ENCODE measurements at regions not wholly inside any gene's neighbourhood (a gene's known extent, or its start where the extent isn't known, plus 50 kb on each side); places are given as distances from the start of the nearest gene placed in this dataset.
"Not testable (repeated sequence)": the region's sequence is repeated elsewhere in the genome, so short reads cannot be mapped to it uniquely, and the experiment has no call there.

DNA sequence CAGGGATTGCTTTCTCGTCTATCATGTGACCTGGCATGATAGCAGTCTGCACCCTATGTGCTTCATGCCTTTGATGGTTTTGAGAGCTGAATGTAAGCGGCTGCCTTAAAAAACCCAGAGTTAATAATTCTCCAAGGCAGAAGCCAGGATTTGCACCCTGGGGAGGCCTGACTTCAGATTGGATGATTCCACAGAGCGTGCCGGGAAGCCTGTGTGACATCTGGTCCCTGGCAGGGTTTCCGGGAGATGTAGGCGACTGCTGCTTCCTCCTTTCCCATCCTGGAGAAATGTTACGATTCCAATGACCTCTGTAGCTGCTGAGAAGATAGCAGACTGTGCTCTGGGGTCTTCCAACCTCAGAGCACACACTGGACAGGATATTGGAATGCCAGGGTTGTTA, 255.0 kb downstream of the GADD45G start:
- H3K27me3 Mint-ChIP-seq: peaks cover 21% of the 10 kb centered on the region
- H3K9me3 Mint-ChIP-seq; H3K27ac Mint-ChIP-seq; H3K4me3 Mint-ChIP-seq; H3K4me1 Mint-ChIP-seq; POLR2A ChIA-PET; CTCF ChIA-PET; H3K36me3 Mint-ChIP-seq (ENCODE audit: low read depth); DNase-seq: not testable (repeated sequence)

DNA sequence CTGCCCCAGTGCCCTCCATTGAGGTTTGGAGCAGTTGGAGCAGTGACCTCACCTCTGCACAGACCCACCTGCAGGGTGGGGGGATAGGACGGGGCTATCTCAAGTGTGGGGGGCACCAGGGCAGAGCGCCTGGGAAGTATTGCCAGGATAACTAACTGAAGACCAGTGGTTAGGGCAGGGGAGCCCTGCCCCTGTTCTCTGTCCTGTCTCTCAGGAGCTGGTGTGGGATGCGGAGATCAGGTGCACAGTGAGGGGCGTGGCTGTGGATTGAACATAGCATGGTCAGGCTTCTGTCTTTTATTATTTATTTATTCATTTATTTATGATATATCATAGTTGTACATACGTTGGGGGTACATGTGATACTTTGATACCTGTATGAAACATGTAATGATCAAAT, 256.6 kb downstream of the GADD45G start:
- H3K27me3 Mint-ChIP-seq: peaks cover 21% of the 10 kb centered on the region
- POLR2A ChIA-PET; H3K27ac Mint-ChIP-seq; H3K36me3 Mint-ChIP-seq (ENCODE audit: low read depth); H3K4me3 Mint-ChIP-seq; DNase-seq; H3K4me1 Mint-ChIP-seq; CTCF ChIA-PET; H3K9me3 Mint-ChIP-seq: not testable (repeated sequence)

DNA sequence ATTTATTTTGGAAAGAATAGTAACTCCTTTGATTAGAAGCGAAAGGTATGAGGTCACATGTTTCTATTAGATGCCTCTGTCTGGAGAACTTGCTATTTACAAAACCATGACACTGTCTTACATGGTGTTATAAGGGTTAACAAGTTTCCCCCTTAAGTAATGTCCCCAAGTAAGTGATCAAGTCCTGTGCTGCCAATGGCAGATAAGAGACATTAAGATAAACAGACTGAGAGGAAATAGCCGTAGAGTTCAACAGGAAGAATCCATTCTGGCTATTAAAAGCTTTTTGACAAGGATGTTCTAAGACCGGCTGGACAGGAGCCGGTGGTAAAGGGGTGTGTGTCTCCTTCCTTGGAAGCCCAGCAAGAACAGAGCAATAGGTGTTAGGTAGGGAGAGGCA, 257.5 kb downstream of the GADD45G start:
- H3K27me3 Mint-ChIP-seq: peaks cover 13% of the 10 kb centered on the region
- H3K4me1 Mint-ChIP-seq: peaks cover 4% of the 10 kb centered on the region
- H3K4me3 Mint-ChIP-seq: no peak overlapping the region
- H3K27ac Mint-ChIP-seq: no peak overlapping the region
- ChIA-PET POLR2A (no interaction called here), CTCF (no interaction called here)
- no peaks in the 10 kb centered on the region for H3K9me3 Mint-ChIP-seq
- H3K36me3 Mint-ChIP-seq (ENCODE audit: low read depth): no peaks in the 10 kb centered on the region
- no peak for DNase-seq

DNA sequence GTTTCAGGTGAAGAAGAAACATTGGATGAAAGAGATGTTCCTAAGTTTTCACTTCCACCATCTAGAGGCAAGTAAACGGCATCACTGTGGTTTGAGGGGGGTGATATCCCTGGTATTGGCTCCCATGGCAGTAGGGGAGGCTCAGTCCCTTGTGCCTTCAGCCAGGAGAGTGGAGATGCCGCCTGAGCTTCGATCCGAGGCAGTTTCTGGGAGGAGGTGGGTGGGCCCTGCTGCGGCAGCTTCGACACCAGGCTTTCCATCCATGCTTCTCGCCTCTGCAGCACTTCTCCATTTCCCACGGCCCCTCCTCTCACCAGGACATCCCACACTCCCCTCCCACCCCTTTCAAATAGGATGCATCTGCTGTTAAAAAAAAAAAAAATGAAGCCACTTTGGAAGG, 258.3 kb downstream of the GADD45G start:
- Mint-ChIP-seq H3K27ac (no peak overlapping the region), H3K27me3 (peaks cover 8% of the 10 kb centered on the region), H3K36me3 (ENCODE audit: low read depth) (no peaks in the 10 kb centered on the region), H3K9me3 (no peaks in the 10 kb centered on the region), H3K4me3 (no peak overlapping the region), H3K4me1 (peaks cover 4% of the 10 kb centered on the region)
- ChIA-PET POLR2A (no interaction called here), CTCF (interaction anchor here (0.6 to 0.7 kb wide), 2 partner anchors 17 to 56 kb away, joined by 4 to 5 read pairs; no protein-coding TSS in a partner anchor)
- DNase-seq: no peak

DNA sequence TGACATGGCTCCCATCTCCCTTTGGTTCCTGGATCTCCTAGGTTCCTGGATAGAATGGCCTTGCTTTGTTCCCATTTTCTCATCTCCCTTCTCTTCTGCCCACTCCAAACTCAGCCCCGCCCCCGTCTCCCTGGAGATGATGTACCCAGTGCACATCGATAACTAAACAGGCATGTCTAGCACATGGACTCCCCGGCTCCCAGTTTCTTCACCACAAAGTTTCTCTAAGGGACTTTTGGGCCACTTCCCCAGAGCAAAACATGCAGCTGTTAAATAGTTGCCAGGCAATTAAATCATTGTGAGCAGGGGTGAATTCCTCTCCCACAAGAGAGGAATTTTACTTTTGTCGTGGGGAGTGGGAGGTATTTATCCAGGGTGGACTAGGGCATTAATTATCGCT, 259.0 kb downstream of the GADD45G start:
- no peaks in the 10 kb centered on the region for H3K36me3 Mint-ChIP-seq (ENCODE audit: low read depth)
- no peak overlapping the region for H3K27ac Mint-ChIP-seq
- no peaks in the 10 kb centered on the region for H3K9me3 Mint-ChIP-seq
- no peak for DNase-seq
- peaks cover 2% of the 10 kb centered on the region for H3K4me1 Mint-ChIP-seq
- H3K27me3 Mint-ChIP-seq: peaks cover 7% of the 10 kb centered on the region
- ChIA-PET CTCF (interaction anchor here (0.6 kb wide), 1 partner anchor 55 kb away, joined by 4 read pairs; no protein-coding TSS in a partner anchor), POLR2A (no interaction called here)
- no peak overlapping the region for H3K4me3 Mint-ChIP-seq

DNA sequence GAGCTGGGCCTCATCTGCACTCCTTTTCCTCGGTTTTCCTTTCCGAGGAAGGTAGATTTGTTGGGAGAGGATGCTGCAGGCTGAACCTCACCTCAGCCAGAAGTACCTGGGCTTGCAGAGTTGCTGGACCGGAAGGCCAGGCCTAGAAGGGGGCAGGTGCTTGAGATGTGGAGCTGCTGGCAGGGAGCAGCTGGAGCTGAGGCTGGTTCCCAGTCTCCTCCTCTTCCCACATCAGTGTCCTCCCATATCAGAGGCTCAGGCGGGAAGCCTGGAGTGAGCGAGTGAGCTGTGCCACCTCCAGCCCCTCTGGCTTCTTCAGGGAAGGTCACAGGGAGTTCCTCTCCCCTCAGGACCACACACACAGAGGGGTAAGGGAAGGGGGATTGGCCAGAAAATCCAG, 259.4 kb downstream of the GADD45G start:
- Mint-ChIP-seq H3K4me3 (no peak overlapping the region), H3K36me3 (ENCODE audit: low read depth) (no peaks in the 10 kb centered on the region), H3K27ac (no peak overlapping the region), H3K27me3 (peaks cover 4% of the 10 kb centered on the region), H3K4me1 (no peaks in the 10 kb centered on the region), H3K9me3 (no peaks in the 10 kb centered on the region)
- CTCF ChIA-PET: no interaction called here
- no peak for DNase-seq
- POLR2A ChIA-PET: no interaction called here

DNA sequence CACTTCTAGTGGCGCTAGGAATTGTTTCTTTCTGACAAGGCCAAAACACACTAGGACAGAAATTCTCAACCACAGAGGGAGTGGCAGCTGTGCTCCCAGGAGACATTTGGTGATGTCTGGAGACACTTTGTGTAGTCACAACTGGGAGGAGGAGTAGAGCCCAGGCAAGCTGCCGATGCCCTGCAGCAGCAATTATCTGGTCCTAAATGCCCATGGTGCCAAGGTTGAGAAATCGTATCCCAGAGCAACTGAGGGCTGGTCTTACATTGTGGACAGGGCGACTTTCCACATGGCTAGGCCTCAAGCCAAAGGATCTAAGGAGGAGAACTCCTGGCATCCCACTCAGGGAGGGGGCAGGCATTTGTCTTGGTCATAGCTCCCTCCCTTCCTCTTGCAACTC, 259.9 kb downstream of the GADD45G start:
- Mint-ChIP-seq H3K9me3 (no peaks in the 10 kb centered on the region), H3K27me3 (peaks cover 4% of the 10 kb centered on the region), H3K4me3 (no peak overlapping the region), H3K4me1 (no peaks in the 10 kb centered on the region), H3K36me3 (ENCODE audit: low read depth) (no peaks in the 10 kb centered on the region), H3K27ac (no peak overlapping the region)
- ChIA-PET CTCF (no interaction called here), POLR2A (no interaction called here)
- no peak for DNase-seq

DNA sequence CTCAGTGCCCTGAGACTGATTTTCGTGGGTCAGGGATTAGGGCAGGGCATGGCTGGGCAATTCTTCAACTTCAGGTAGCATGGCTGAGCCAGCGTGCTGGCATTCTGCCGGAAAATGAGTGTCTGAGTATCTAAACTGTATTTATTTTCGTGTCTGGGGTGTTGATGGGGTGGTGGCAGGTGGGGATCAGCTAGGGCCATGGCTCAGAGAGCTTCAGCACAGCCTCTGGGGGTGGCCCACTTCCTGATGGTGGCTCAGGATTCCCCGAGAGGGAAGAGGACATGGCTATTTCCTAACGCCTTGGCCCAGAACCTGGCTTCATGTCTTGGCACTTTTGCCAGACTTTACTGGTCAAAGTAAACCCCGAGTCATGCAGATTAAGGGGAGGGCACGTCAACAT, 260.5 kb downstream of the GADD45G start:
- peaks cover 4% of the 10 kb centered on the region for H3K27me3 Mint-ChIP-seq
- H3K4me3 Mint-ChIP-seq: no peak overlapping the region
- H3K9me3 Mint-ChIP-seq: no peaks in the 10 kb centered on the region
- POLR2A ChIA-PET: no interaction called here
- H3K36me3 Mint-ChIP-seq (ENCODE audit: low read depth): no peaks in the 10 kb centered on the region
- DNase-seq: no peak
- no peaks in the 10 kb centered on the region for H3K4me1 Mint-ChIP-seq
- no peak overlapping the region for H3K27ac Mint-ChIP-seq
- CTCF ChIA-PET: interaction anchor here (0.6 kb wide), 1 partner anchor 181 kb away, joined by 3 read pairs; no protein-coding TSS in a partner anchor

DNA sequence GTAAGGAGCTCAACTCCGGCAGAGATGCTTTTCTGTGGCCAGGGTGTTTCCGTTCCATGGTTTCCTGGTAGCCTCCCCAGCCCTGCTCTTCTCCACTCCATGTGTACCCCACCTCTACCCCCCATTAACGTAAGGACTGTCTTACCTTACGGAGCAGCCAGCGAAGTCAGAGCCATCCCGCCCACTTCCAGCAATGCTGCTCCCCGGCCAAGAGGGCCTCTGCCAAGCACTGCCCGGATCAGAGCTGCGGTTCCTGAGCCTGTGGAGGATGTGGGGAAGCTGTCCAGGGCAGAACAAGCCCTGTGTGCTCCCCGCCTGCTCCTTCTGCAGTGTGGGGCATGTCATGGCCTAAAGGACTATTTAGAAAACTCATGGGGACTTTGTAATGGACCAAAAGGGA, 261.2 kb downstream of the GADD45G start:
- ChIA-PET POLR2A (no interaction called here), CTCF (interaction anchor here (0.6 kb wide), 1 partner anchor 180 kb away, joined by 3 read pairs; no protein-coding TSS in a partner anchor)
- Mint-ChIP-seq H3K9me3 (no peaks in the 10 kb centered on the region), H3K4me1 (no peaks in the 10 kb centered on the region), H3K27ac (no peak overlapping the region), H3K36me3 (ENCODE audit: low read depth) (no peaks in the 10 kb centered on the region), H3K4me3 (no peak overlapping the region), H3K27me3 (peaks cover 4% of the 10 kb centered on the region)
- no peak for DNase-seq

DNA sequence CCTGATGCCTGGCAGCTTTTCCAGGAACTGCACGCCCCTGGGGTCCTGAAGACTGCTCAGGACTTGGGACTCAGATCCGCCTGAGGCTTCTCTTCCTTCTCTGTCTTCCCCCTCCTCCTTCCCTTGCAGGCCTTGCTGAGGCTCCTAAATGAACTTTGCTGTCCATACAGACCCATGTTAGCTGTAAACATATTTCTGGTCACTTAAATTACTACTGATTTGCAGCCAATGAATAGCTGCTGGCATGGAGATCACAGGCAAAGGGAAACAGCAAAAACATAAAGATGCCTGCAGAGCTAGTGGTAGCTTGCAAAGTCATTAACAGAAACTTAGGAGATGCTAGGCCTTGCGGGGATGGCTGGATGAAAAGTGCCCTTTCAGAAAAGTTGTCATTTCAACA, 261.9 kb downstream of the GADD45G start:
- Mint-ChIP-seq H3K9me3 (no peaks in the 10 kb centered on the region), H3K27ac (no peak overlapping the region), H3K4me3 (no peak overlapping the region), H3K36me3 (ENCODE audit: low read depth) (no peaks in the 10 kb centered on the region), H3K27me3 (no peaks in the 10 kb centered on the region), H3K4me1 (no peaks in the 10 kb centered on the region)
- DNase-seq: no peak
- ChIA-PET POLR2A (no interaction called here), CTCF (interaction anchor here (0.9 kb wide), 1 partner anchor 118 kb away, joined by 3 read pairs; no protein-coding TSS in a partner anchor)

DNA sequence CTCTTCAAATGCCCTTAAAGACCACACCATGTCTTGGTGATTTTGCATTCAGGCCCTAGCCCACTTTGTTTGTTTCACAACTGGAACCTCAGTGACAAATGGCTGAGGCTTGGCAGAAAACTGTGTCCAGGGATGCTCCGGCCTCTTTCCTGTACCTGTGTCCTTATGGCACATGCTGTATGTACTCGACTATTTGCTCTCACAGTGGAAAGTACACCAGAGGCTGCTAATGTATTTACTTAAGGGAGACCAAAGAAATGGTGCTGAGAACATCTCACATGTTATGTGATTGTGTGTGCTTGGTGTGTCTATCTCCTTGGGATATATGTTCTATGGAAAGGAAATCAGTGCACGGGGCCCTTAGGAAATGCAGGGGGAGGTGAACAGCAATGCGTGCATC, 263.3 kb downstream of the GADD45G start:
- Mint-ChIP-seq H3K27ac (no peak overlapping the region), H3K4me3 (no peak overlapping the region), H3K27me3 (no peaks in the 10 kb centered on the region), H3K9me3 (no peaks in the 10 kb centered on the region), H3K36me3 (ENCODE audit: low read depth) (no peaks in the 10 kb centered on the region), H3K4me1 (no peaks in the 10 kb centered on the region)
- POLR2A ChIA-PET: no interaction called here
- CTCF ChIA-PET: no interaction called here
- DNase-seq: no peak

DNA sequence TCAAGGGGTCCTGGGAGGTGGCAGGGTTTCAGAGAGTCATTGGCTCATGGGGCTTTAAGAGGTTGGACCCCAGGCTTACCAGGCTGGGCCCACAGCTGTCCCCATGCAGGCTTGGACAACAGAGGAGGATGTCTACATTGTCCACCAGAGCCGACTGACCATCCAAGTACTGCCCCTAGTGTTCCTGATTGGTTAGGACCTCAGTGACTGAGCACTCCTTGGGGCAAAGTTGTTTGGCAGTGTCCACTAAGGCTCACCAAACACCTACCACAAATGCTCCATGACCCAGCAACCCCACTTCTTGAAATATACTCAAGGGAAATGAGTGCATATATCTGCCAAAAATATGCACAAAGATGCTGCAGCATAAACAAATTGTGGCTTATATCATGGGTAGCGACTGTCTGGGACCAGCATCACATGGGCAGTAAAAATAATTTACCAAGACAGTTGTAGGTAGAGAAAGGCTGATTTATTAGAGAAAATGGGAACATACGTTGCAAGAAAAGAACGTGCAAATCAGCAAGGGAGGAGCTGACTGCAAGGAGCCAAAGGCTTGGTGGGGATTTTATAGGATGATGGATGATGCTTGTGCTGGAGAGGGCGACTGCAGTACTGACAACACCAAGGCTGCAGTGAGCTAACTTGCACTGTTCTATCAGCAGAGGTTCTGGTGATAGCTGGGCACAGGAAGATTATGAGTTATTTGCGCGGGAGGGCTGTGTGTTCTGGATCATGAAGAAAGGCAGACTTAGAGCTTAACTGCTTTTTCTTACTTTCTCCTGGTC, 265.2 kb downstream of the GADD45G start:
- no peaks in the 10 kb centered on the region for H3K4me1 Mint-ChIP-seq
- H3K36me3 Mint-ChIP-seq (ENCODE audit: low read depth): no peaks in the 10 kb centered on the region
- CTCF ChIA-PET: no interaction called here
- POLR2A ChIA-PET: no interaction called here
- no peaks in the 10 kb centered on the region for H3K9me3 Mint-ChIP-seq
- H3K27ac Mint-ChIP-seq: no peak overlapping the region
- no peaks in the 10 kb centered on the region for H3K27me3 Mint-ChIP-seq
- no peak overlapping the region for H3K4me3 Mint-ChIP-seq
- DNase-seq: no peak

DNA sequence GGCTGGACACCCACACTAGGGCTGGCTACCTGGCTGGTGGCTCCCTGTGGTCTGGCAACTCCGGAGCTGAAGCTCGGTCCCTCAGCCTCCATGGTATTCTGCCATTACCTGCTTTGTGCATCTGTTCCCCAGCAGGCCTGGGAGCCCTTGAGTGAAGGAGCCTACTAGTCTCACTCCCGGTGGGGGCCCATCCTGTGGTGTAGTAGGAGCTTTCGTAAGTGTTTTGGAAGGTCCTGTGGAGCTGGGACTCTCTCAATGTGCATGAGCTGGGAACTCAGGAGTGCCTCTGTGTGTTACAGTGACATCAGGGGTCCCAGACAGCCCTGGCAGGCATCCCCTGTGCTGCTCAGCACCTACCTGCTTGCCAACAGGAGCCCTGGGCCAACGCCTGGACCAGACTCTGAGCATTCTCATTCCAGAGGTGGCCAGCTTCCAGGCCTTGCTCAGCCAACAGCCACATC, 267.1 kb downstream of the GADD45G start:
- Mint-ChIP-seq H3K9me3 (no peaks in the 10 kb centered on the region), H3K36me3 (ENCODE audit: low read depth) (no peaks in the 10 kb centered on the region), H3K4me3 (no peak overlapping the region), H3K27ac (no peak overlapping the region), H3K27me3 (no peaks in the 10 kb centered on the region), H3K4me1 (no peaks in the 10 kb centered on the region)
- ChIA-PET POLR2A (no interaction called here), CTCF (no interaction called here)
- DNase-seq: no peak

DNA sequence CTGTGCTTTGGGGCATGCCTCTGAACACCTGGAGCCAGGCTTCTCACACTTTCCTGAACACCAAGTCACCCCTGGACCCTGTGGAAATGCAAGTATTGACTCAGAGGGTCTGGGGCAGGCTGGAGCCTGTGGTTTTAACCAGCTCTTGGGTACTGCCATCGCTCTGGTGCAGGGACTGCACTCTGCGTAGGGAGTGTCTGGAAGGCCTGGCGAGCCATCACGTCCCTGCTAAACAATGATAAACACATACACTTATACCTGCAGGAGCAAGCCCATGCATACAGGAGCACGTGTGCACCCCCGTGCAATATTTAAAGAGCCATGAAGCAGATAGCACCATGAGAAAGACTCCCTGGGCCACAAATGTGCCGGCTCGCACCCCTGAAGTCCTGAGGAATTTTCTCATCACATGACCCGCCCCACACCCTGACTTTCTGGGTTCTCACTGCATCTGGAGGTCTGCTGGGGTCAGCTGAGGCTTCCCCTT, 267.7 kb downstream of the GADD45G start:
- CTCF ChIA-PET: no interaction called here
- DNase-seq: no peak
- H3K9me3 Mint-ChIP-seq: no peaks in the 10 kb centered on the region
- no peaks in the 10 kb centered on the region for H3K27me3 Mint-ChIP-seq
- no peak overlapping the region for H3K4me3 Mint-ChIP-seq
- H3K36me3 Mint-ChIP-seq (ENCODE audit: low read depth): no peaks in the 10 kb centered on the region
- POLR2A ChIA-PET: no interaction called here
- peak overlapping the region; percentile 25 for H3K27ac Mint-ChIP-seq
- H3K4me1 Mint-ChIP-seq: no peaks in the 10 kb centered on the region

Measured in activated CD4-positive, alpha-beta T cell treated with anti-CD3 and anti-CD28 coated beads, Interleukin-2, amount 10 ng/mL, durations not matched to agents 7 days and 5 days (primary cell).